Transverse colon (tissue), 4 donors: ENCODE measurements at regions not wholly inside any gene's neighbourhood (a gene's known extent, or its start where the extent isn't known, plus 50 kb on each side); places are given as distances from the start of the nearest gene placed in this dataset.

Experiments used
- DNase-seq: peaks from one replicate; pipeline ENCODE4 v3.0.0-alpha.2; 2019
- H3K27ac ChIP-seq, 4 donors: fragments of 200-600 bp; sonication (generic); 2 replicates each; pipeline ENCODE4 v1.5.1; 2016 to 2018; ENCODE audit warnings: inconsistent platforms in 4 of 4
- H3K27me3 ChIP-seq: fragments of 200-600 bp; sonication (generic); 2 replicates; pipeline ENCODE4 v1.5.1; 2017; ENCODE audit warnings: inconsistent platforms
- H3K36me3 ChIP-seq, 4 donors: fragments of 200-600 bp; sonication (generic); 2 replicates each; pipeline ENCODE4 v1.5.1; 2017 to 2019; ENCODE audit warnings: inconsistent platforms in 4 of 4
- H3K4me1 ChIP-seq, 4 donors: fragments of 200-600 bp; sonication (generic); 2 replicates each; pipeline ENCODE4 v1.5.1; 2017 to 2020; ENCODE audit warnings: inconsistent platforms in 4 of 4
- H3K4me3 ChIP-seq, 4 donors: fragments of 200-600 bp; sonication (generic); 1 replicate in 1 of 4; 2 replicates in 3 of 4; pipeline versions ENCODE4 v1.5.1 to v1.6.1; 2017 to 2019; ENCODE audit warnings: inconsistent platforms in 4 of 4
- H3K9me3 ChIP-seq, 2 donors: fragments of 200-600 bp; sonication (generic); 2 replicates each; pipeline ENCODE4 v1.5.1; 2017 to 2019; ENCODE audit warnings: inconsistent platforms in 2 of 2
- EP300 ChIP-seq: sonication (generic); formaldehyde crosslinking; IDR thresholded peaks from one replicate; pipeline ENCODE4 v1.6.1; 2017; ENCODE audit warnings: antibody characterized with exemption, low read depth
- POLR2A ChIP-seq: fragments of 450-650 bp; IDR thresholded peaks from one replicate; pipeline ENCODE4 v1.6.1; 2016; ENCODE audit warnings: antibody characterized with exemption, mild to moderate bottlenecking, moderate library complexity
- POLR2AphosphoS5 ChIP-seq, 3 donors: sonication (generic); formaldehyde crosslinking; IDR thresholded peaks; one replicate each; pipeline ENCODE4 v1.6.1; 2016; ENCODE audit warnings: antibody characterized with exemption in 3 of 3
- WGBS, 2 donors: methylation state at CpG; one replicate each; pipeline ENCODE4 v1.1.5; 2018; ENCODE audit warnings: low coverage in 1 of 2; 5-methylcytosine and 5-hydroxymethylcytosine counted together
- in situ Hi-C, 4 donors: fragments of 200-750 bp; cut with MboI; loops; one replicate each; pipeline versions ENCODE4 v1.15.0 to v1.15.1; 2017; ENCODE audit warnings: low sequenced_read_pairs in 3 of 4, low pct_ligation_motif_present in 1 of 4, low pct_unique_long_range_greater_than_20kb in 1 of 4
- intact Hi-C: fragments of 100-400 bp; cut with DNase I; formaldehyde crosslinking; loops from one replicate; pipeline ENCODE4 v1.15.1; 2023; ENCODE audit warnings: low total_unique reads
- TF ChIP-seq, protein P1 (sequence below), 5 experiments: fragments of 200-600 bp in 3 of 5; fragments of 450-650 bp in 2 of 5; sonication (generic) in 3 of 5; IDR thresholded peaks; 1 replicate in 2 of 5; 2 replicates in 3 of 5; pipeline ENCODE4 v1.5.1; 2016 to 2017; ENCODE audit warnings: antibody characterized with exemption in 5 of 5, inconsistent platforms in 3 of 5, mild to moderate bottlenecking in 2 of 5, moderate library complexity in 1 of 5

DNA sequence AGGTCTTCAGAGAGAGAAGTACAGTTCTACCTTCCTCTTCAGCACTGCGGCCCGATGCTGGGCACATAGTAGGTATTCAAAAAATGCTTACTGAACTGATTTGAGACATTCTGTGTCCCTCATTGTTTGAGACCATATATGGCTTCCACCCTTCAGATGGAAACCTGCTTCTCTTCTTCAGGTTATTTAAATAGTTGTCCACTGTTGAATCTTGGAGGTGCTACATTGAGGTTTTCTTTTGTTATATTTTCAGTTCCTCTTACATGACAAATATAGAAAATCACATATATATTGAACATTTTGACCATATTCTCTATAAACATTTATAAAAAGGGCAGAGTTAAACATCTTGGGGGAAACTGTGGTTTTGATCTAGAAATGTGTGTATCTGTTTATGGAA, 200.2 kb upstream of the LRRC3B start:
- H3K36me3 ChIP-seq, result no peaks in the 10 kb centered on the region
- TF ChIP-seq EP300, result no peak
- no peak for TF ChIP-seq POLR2A
- TF ChIP-seq POLR2AphosphoS5 (IDR thresholded peaks at IDR 0.05), result no peak
- TF ChIP-seq, protein P1, sequence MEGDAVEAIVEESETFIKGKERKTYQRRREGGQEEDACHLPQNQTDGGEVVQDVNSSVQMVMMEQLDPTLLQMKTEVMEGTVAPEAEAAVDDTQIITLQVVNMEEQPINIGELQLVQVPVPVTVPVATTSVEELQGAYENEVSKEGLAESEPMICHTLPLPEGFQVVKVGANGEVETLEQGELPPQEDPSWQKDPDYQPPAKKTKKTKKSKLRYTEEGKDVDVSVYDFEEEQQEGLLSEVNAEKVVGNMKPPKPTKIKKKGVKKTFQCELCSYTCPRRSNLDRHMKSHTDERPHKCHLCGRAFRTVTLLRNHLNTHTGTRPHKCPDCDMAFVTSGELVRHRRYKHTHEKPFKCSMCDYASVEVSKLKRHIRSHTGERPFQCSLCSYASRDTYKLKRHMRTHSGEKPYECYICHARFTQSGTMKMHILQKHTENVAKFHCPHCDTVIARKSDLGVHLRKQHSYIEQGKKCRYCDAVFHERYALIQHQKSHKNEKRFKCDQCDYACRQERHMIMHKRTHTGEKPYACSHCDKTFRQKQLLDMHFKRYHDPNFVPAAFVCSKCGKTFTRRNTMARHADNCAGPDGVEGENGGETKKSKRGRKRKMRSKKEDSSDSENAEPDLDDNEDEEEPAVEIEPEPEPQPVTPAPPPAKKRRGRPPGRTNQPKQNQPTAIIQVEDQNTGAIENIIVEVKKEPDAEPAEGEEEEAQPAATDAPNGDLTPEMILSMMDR (IDR thresholded peaks at IDR 0.05), result no peak
- in situ Hi-C loops, result no loop called here

GRCh38 chr3:26425076-26425475, 197.5 kb upstream of the LRRC3B start:
- WGBS, 2 donors, result 67 to 81% methylated on average over 2 to 3 of the region's 3 CpGs
- intact Hi-C loops, result no loop called here
- no peaks in the 10 kb centered on the region for H3K4me1 ChIP-seq
- H3K4me3 ChIP-seq, result no peak overlapping the region
- H3K27ac ChIP-seq, result no peak overlapping the region
- no peaks in the 10 kb centered on the region for H3K27me3 ChIP-seq
- TF ChIP-seq POLR2AphosphoS5 (IDR thresholded peaks at IDR 0.05), result no peak
- in situ Hi-C loops, result no loop called here
- no peaks in the 10 kb centered on the region for H3K36me3 ChIP-seq
- DNase-seq, result no peak
- no peaks in the 10 kb centered on the region for H3K9me3 ChIP-seq

More for the DNA sequence above, 200.2 kb upstream of the LRRC3B start:
- DNase-seq, result no peak
- Histone ChIP-seq H3K27ac (no peak overlapping the region), H3K27me3 (no peaks in the 10 kb centered on the region), H3K4me1 (no peaks in the 10 kb centered on the region), H3K9me3 (no peaks in the 10 kb centered on the region), H3K4me3 (no peak overlapping the region)
- 76 to 97% methylated on average over 2 of the region's 2 CpGs for WGBS, 2 donors
- intact Hi-C loops, result no loop called here

- in situ Hi-C loops (no loop called here), intact Hi-C loops (no loop called here)
- WGBS, 2 donors, result 63 to 73% methylated on average over 2 of the region's 2 CpGs
- Histone ChIP-seq H3K27me3 (no peaks in the 10 kb centered on the region), H3K27ac (no peak overlapping the region), H3K9me3 (no peaks in the 10 kb centered on the region), H3K4me1 (no peaks in the 10 kb centered on the region), H3K4me3 (no peak overlapping the region), H3K36me3 (no peaks in the 10 kb centered on the region)
- TF ChIP-seq POLR2A, result no peak
- no peak for TF ChIP-seq EP300
- TF ChIP-seq, protein P1 (IDR thresholded peaks at IDR 0.05), result no peak
- no peak for TF ChIP-seq POLR2AphosphoS5 (IDR thresholded peaks at IDR 0.05)
- no peak for DNase-seq
Observed at GRCh38 chr3:26428992-26429391, 193.6 kb upstream of the LRRC3B start.

- TF ChIP-seq POLR2A, result no peak
- TF ChIP-seq EP300, result no peak
- TF ChIP-seq, protein P1 (IDR thresholded peaks at IDR 0.05), result no peak
- TF ChIP-seq POLR2AphosphoS5 (IDR thresholded peaks at IDR 0.05), result no peak
Observed at GRCh38 chr3:26437678-26438077, 184.9 kb upstream of the LRRC3B start.

GRCh38 chr3:26438325-26438940, 184.1 kb upstream of the LRRC3B start:
- Histone ChIP-seq H3K27ac (no peak overlapping the region), H3K4me3 (no peak overlapping the region), H3K36me3 (no peaks in the 10 kb centered on the region), H3K27me3 (no peaks in the 10 kb centered on the region), H3K4me1 (no peaks in the 10 kb centered on the region), H3K9me3 (peaks cover 0 to 9% of the 10 kb centered on the region in 2 donors)
- TF ChIP-seq EP300 (no peak), POLR2A (no peak), POLR2AphosphoS5 (IDR thresholded peaks at IDR 0.05) (no peak)
- TF ChIP-seq, protein P1 (IDR thresholded peaks at IDR 0.05), result no peak
- no peak for DNase-seq
- in situ Hi-C loops, result no loop called here
- WGBS, 2 donors, result 45 to 63% methylated on average over 4 of the region's 4 CpGs
- intact Hi-C loops, result no loop called here

More at GRCh38 chr3:26437678-26438077, 184.9 kb upstream of the LRRC3B start:
- no peaks in the 10 kb centered on the region for H3K27me3 ChIP-seq
- 85% methylated on average over 4 of the region's 4 CpGs; no CpG with 5 or more reads in 1 of the 2 donors for WGBS, 2 donors
- in situ Hi-C loops (no loop called here), intact Hi-C loops (no loop called here)
- peaks cover 0 to 9% of the 10 kb centered on the region in 2 donors for H3K9me3 ChIP-seq
- H3K36me3 ChIP-seq, result no peaks in the 10 kb centered on the region
- no peak overlapping the region for H3K4me3 ChIP-seq
- DNase-seq, result no peak
- no peak overlapping the region for H3K27ac ChIP-seq
- H3K4me1 ChIP-seq, result no peaks in the 10 kb centered on the region
